ENCODE measurements at regions not wholly inside any gene's neighbourhood (a gene's known extent, or its start where the extent isn't known, plus 50 kb on each side); places are given as distances from the start of the nearest gene placed in this dataset.

DNA sequence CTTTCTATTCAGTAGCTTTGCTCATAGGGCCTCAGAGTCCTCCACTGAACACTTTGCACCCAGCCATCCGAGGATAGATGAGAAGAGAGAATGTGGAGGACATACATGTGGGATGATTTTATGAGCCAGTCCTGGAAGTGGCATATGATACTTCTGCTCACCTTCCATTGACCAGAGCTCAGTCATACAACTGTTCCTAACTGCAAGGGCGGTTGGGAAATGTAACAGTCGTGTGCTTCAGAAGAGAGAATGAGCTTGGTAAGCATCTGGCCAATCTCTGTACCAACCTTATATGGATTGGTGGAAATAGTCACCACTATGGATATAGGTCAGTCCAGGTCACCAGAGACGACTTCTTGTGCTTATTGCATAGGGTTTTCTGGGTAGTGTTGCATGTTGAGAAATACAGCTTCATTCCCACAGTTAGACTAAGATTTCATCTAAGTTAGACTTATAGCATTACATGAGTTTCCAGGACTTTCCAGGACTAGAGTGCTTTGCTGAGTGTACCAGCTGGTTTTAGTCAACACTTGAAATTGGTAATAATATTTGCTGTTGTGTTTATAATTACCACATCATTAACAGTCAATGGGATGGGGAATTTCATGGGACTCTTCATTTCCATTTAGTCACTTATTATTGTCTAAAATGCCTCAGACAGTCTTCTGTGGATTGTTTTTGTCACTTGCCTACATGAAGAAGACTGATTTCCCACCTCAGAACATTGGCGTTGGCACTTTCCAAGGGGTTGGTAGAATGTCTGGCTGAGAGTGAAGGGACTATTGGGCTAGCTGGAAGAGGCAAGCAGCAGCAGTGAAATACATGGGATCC, 214.5 kb upstream of the ROPN1 start:
- DNase-seq (ENCODE audit: low spot score): no peak
- no peak for TF ChIP-seq CTCF (IDR thresholded peaks at IDR 0.05; ENCODE audit: extremely low read depth, insufficient read depth, missing control alignments)
- in situ Hi-C loops (cut with MboI; ENCODE audit: low pct_unique_long_range_greater_than_20kb, low sequenced_read_pairs, unreplicated experiment): no loop called here

DNA sequence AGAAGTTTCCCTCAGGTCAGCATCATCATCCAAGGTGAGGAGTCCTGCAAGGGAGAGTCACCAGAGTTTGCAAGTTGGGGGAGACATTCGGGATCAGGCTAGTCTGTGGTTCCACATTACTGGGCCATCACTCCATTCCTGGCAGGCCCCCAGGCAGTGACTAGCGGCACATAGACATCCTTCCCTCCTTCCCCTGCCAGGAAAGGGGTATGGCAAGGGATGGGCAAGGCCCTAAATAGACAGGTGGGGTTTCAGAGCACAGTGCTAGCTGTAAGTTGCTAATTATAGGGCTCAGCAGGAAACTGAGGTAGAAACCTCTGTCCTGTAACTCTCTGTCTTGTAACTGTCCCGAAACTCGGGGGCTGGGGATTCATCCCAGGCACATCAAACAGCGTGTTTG, 215.2 kb upstream of the ROPN1 start:
- in situ Hi-C loops (cut with MboI; ENCODE audit: low pct_unique_long_range_greater_than_20kb, low sequenced_read_pairs, unreplicated experiment): no loop called here
- TF ChIP-seq CTCF (IDR thresholded peaks at IDR 0.05; ENCODE audit: extremely low read depth, insufficient read depth, missing control alignments): no peak
- no peak for DNase-seq (ENCODE audit: low spot score)

- in situ Hi-C loops (cut with MboI; ENCODE audit: low pct_unique_long_range_greater_than_20kb, low sequenced_read_pairs, unreplicated experiment): no loop called here
- peak; percentile 28 for DNase-seq (ENCODE audit: low spot score)
- TF ChIP-seq CTCF (IDR thresholded peaks at IDR 0.05; ENCODE audit: extremely low read depth, insufficient read depth, missing control alignments): no peak
These were observed 216.1 kb upstream of the ROPN1 start for GRCh38 chr3:124207873-124208485.

- in situ Hi-C loops (cut with MboI; ENCODE audit: low pct_unique_long_range_greater_than_20kb, low sequenced_read_pairs, unreplicated experiment): no loop called here
- no peak for DNase-seq (ENCODE audit: low spot score)
- TF ChIP-seq CTCF (IDR thresholded peaks at IDR 0.05; ENCODE audit: extremely low read depth, insufficient read depth, missing control alignments): no peak
These were observed 217.5 kb upstream of the ROPN1 start for GRCh38 chr3:124209426-124209825.

DNA sequence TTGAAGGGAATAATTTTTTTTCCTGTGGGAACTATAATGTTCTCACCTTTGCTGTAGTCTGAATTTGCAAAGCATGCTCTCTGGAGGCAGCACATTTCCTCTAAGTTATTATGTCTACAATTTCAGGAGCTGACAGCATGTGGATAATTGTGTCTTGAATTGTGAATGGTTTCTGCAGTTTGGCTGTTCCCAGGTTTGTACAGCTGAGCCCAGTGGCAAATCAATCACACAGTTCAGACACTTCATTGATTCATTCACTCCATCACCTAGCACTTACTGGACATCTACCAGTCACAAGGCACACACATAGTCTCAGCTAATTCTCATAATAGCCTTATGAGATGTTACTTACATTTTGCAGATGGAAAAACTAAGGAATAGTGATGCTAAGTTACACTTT, 219.0 kb upstream of the ROPN1 start:
- in situ Hi-C loops (cut with MboI; ENCODE audit: low pct_unique_long_range_greater_than_20kb, low sequenced_read_pairs, unreplicated experiment): no loop called here
- no peak for TF ChIP-seq CTCF (IDR thresholded peaks at IDR 0.05; ENCODE audit: extremely low read depth, insufficient read depth, missing control alignments)
- DNase-seq (ENCODE audit: low spot score): no peak

GRCh38 chr3:124213641-124214040, 221.7 kb upstream of the ROPN1 start:
- no peak for DNase-seq (ENCODE audit: low spot score)
- no peak for TF ChIP-seq CTCF (IDR thresholded peaks at IDR 0.05; ENCODE audit: extremely low read depth, insufficient read depth, missing control alignments)
- in situ Hi-C loops (cut with MboI; ENCODE audit: low pct_unique_long_range_greater_than_20kb, low sequenced_read_pairs, unreplicated experiment): no loop called here
